GM21723 (cell line): ENCODE measurements at regions not wholly inside any gene's neighbourhood (a gene's known extent, or its start where the extent isn't known, plus 50 kb on each side); places are given as distances from the start of the nearest gene placed in this dataset.

ENCODE experiments used
- ATAC-seq: cut with Tn5 transposase; IDR thresholded peaks from one replicate; pipeline ENCODE4 v1.9.1; 2021; ENCODE audit warnings: mild to moderate bottlenecking, moderate library complexity; ENCODE audit not compliant: unreplicated experiment

DNA sequence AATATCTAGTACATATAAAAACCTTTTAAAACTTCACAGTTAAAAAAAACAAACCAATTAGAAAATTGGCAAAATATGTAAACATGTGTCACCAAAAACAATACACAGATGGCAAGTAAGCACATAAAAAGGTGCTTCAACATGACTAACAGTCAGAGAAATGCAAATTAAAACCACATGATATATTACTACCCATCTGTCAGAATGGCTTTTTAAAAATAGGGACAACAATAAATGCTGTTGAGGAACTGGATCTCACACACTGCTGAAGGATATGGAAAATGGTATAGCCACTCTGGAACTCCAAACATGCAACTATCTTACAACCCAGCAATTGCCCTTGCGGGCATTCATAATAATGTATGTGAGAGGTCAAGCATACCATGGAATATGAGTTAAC lies 1153.6 kb downstream of the FLRT2 start:
- ATAC-seq = no peak

- no peak for ATAC-seq
Measured at GRCh38 chr14:86675059-86675458, 1145.1 kb downstream of the FLRT2 start.

DNA sequence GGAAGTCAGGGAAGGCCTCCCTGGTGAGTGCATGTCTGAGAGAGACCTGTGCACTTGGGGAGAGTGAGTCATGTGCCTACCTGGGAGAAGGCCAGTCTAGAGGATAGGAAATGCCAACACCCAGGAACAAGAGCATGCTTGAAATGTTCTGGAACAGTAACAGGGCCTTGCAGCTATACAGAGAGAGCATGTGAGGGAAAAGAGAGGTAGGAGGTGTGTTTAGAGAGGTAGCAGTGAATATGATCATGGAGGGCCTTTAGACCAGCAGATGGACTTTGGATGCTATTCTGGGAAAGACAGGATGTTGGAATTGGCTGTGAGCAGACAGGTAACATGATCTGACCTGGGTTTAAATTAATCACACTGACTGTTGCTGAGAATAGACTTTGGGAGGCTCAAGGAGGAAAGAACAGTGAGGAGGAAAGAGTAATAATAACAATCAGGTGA lies 1143.6 kb downstream of the FLRT2 start:
- ATAC-seq = no peak

DNA sequence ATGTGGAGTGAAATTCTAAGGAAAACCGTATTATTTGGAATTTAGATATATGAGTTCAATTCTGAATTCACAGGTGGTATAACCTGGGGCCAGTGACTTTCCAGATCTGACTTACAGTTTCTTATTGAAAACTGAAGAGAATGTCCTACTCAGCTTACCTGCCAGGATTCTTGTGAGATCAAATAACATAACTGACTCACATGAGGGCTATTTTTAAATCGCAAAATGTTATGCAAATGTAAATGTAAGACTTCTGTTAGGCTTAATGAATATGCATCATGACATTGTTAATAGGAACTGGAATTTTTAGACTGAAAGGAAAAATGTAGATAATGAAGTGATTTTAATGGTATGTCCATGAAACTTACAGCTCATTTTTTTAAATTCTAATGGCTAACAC lies 1142.1 kb downstream of the FLRT2 start:
- no peak for ATAC-seq

DNA sequence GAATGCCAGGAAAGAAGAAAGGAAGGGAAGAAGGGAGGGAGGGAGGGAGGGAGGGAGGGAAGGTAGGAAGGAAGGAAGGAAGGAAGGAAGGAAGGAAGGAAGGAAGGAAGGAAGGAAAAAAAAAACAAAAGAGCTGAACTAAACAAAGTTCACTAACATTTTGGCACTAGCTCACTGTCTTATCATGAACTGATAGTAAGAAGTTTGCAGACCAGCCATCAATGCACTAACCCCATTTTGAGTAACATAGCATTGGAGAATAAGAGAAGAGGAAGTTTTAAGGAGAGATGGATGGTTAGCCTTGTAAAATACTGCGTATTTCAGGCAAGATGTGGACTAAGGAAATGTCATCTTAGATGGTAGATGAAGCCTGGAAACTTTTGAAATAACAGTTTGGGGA lies 1136.0 kb downstream of the FLRT2 start:
- no peak for ATAC-seq

GRCh38 chr14:86662334-86662733 lies 1132.4 kb downstream of the FLRT2 start:
- no peak for ATAC-seq

- ATAC-seq = no peak
Measured at GRCh38 chr14:86654558-86655184, 1124.7 kb downstream of the FLRT2 start.

- no peak for ATAC-seq
Measured at GRCh38 chr14:86652526-86652925, 1122.6 kb downstream of the FLRT2 start.

DNA sequence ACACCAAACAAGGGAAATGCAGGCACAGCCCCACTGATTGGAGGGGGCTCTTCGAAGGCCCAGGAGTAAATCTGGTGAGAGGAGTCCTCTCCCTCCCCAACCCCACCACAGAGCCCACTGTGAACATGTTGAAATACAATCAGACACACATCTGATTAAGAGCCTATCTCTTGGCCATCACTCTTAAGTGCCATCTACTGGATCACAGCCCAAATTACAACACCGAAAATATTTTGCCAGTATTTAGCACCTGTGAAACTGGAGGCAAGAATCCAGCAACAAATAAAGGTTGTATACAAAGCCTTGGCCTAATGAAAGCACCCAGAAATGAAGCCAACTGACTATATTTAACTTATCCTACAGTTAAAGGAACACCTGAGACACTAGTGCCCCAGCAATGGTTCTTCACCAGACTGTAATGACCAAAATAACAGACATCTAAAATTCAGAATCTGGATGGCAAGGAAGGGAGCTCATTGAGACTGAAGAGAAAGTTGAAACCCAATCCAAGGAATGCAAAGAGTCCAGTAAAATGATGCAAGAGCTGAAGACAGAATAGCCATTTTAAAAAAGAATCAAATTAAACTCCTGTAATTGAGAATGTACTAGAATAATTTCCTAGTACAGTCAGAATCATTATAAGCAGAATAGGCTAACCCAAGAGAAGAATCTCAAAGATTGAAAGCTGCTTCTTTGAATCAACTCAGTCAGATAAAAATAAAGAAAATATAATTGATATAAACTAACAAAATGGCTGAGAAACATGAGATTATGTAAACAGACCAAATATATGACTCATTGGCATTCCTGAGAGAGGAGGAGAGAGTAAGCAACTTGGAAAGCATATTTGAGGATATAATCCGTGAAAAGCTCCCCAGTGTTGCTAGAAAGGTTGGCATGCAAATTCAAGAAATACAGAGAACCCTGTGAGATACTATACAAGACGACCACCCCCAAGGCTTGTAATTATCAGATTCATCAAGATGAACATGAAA lies 1117.0 kb downstream of the FLRT2 start:
- ATAC-seq = no peak

- ATAC-seq = no peak
Measured at GRCh38 chr14:86646125-86646524, 1116.2 kb downstream of the FLRT2 start.

DNA sequence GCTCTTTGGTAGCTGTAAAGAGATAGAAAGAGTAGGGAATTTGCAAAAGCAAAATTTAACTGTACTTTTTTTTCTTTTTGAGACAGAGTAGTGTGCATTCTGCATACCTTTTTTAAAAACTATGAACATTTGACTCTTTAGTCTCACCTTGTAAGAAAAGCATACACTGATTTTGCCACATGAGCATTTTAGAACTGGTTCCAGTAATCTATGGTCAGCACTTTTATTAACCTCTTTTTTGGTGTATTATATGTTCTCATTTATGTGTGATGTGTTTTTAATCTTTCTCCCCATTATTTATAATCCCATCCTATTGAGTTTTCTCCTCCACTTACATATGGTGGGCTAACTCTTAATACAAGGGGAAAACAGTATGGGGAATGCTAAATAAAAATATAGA lies 1111.4 kb downstream of the FLRT2 start:
- no peak for ATAC-seq

- no peak for ATAC-seq
Measured at GRCh38 chr14:86640288-86640687, 1110.3 kb downstream of the FLRT2 start.

- no peak for ATAC-seq
Measured at GRCh38 chr14:86639666-86640065, 1109.7 kb downstream of the FLRT2 start.

DNA sequence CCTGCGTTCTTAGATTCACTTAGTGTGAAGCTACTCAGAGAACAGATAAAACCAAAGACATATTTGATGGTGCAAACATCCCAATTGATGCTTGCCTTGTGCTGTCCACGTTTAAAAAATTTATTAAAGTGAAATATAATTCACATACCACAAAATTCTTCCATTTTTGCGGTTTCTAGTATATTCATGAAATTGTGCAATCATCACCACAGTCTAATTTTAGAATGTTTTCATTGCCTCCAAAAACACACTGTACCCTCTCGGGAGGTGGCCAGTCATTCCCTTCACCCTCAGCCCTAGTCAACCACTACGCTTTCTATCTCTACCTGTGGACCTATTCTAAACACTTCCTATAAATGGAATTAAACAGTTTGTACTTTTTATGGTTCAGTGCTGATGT lies 1109.2 kb downstream of the FLRT2 start:
- ATAC-seq = no peak

- ATAC-seq = no peak
Measured at GRCh38 chr14:86627080-86627479, 1097.1 kb downstream of the FLRT2 start.

GRCh38 chr14:86626530-86626929 lies 1096.6 kb downstream of the FLRT2 start:
- no peak for ATAC-seq

DNA sequence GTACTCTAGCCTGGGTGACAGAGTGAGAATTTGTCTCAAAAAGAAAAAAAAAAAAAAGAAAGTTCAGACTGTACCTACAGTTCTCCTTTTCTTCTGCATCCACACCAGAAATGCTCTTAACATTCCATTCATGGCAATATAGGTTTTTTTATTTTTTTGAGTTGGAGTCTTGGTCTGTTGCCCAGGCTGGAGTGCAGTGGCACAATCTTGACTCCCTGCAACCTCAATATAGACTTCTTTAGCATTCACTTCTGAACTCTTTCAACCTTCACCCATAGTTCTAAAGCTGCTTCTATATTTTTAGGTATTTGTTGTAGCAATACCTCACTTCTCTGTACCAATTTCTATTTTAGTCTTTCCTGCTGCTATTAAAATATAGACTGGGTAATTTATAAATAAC lies 1095.7 kb downstream of the FLRT2 start:
- no peak for ATAC-seq

GRCh38 chr14:86619726-86620125 lies 1089.8 kb downstream of the FLRT2 start:
- no peak for ATAC-seq

DNA sequence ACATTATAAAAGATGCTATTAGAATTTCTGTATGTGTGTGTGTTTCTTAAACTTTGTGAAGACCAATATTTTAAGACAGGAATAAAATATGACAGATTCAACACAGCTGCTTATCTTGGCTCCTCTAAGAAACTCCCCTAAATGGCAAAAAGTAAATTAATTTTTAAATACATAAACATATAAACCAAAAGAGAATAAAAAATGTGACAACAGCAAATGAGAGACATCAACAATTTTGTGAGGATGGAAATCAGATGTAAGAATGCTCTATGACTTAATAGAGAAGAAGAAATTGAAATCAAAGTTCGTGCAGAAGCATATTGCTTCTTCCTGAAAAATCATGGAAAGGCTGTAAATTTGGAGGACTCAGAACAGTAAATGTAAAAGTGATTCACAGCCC lies 1083.8 kb downstream of the FLRT2 start:
- no peak for ATAC-seq

DNA sequence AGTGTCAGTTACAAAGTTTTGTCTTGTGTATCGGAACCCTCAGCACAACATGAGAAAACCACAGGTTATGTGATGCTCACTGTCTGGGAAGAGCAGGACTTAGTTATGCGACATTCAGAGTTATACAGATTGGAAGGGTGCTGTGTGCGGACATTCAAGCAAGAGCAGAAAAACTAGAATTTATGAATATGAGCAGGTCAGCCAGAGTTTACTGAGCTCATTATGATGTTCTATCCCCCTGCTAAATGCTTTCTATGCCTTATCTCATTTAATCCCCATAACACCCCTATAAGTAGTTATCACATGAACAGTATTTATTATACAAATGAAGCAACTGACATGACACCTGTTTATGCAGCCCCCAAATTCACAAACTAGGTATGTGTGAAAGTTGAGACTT lies 1083.2 kb downstream of the FLRT2 start:
- ATAC-seq = no peak

DNA sequence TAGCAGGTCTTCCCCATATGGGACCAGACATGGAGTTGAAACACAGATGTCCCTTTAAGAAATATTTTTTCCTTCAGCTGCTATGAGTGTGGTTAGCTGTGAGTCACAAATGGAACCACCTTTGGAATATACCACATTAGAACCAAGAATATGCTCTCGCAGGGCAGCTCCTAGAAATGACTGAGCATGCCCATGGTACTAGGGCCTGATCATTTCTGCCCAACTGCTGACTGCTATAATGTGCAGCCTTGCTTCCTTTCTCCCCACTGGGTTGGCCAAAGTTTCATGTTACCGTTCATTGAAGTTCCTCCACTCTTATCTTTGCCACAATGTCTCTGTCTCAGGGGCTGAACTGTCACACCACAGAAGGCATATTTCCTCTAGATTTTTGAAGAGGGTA lies 1074.6 kb downstream of the FLRT2 start:
- ATAC-seq = no peak

GRCh38 chr14:86602263-86602662 lies 1072.3 kb downstream of the FLRT2 start:
- no peak for ATAC-seq
